ENCODE measurements at regions not wholly inside any gene's neighbourhood (a gene's known extent, or its start where the extent isn't known, plus 50 kb on each side); places are given as distances from the start of the nearest gene placed in this dataset.

- Histone ChIP-seq H3K4me1 (ENCODE audit: control insufficient read depth in 2 of 2, insufficient read depth in 2 of 2, low read length in 2 of 2) (no peaks in the 10 kb centered on the region), H3K4me3 (ENCODE audit: low read length in 2 of 2) (no peak overlapping the region), H3K27me3 (ENCODE audit: control insufficient read depth in 2 of 2, insufficient read depth in 1 of 2, low read length in 1 of 2) (no peaks in the 10 kb centered on the region), H3K27ac (ENCODE audit: low read depth in 1 of 2, low read length in 1 of 2) (no peak overlapping the region), H3K36me3 (ENCODE audit: control insufficient read depth in 2 of 2, insufficient read depth in 2 of 2, low read length in 1 of 2) (no peaks in the 10 kb centered on the region), H3K9me3 (ENCODE audit: control insufficient read depth in 2 of 2, insufficient read depth in 1 of 2, low read length in 1 of 2) (no peaks in the 10 kb centered on the region)
- 81% methylated on average over 2 of the region's 2 CpGs for WGBS
- no peak for DNase-seq (ENCODE audit: low read depth in 6 of 9, low spot score in 9 of 9)
Observed at GRCh38 chrX:94961730-94962129, 1287.7 kb downstream of the FAM133A start.

GRCh38 chrX:94977562-94977961 lies 1303.6 kb downstream of the FAM133A start:
- H3K27ac ChIP-seq (ENCODE audit: low read depth in 1 of 2, low read length in 1 of 2), result no peak overlapping the region
- DNase-seq (ENCODE audit: low read depth in 6 of 9, low spot score in 9 of 9), result no peak
- H3K27me3 ChIP-seq (ENCODE audit: control insufficient read depth in 2 of 2, insufficient read depth in 1 of 2, low read length in 1 of 2), result no peaks in the 10 kb centered on the region
- no peaks in the 10 kb centered on the region for H3K36me3 ChIP-seq (ENCODE audit: control insufficient read depth in 2 of 2, insufficient read depth in 2 of 2, low read length in 1 of 2)
- 88% methylated on average over 2 of the region's 2 CpGs for WGBS
- H3K4me1 ChIP-seq (ENCODE audit: control insufficient read depth in 2 of 2, insufficient read depth in 2 of 2, low read length in 2 of 2), result no peaks in the 10 kb centered on the region
- no peak overlapping the region for H3K4me3 ChIP-seq (ENCODE audit: low read length in 2 of 2)
- no peaks in the 10 kb centered on the region for H3K9me3 ChIP-seq (ENCODE audit: control insufficient read depth in 2 of 2, insufficient read depth in 1 of 2, low read length in 1 of 2)

- H3K4me3 ChIP-seq (ENCODE audit: low read length in 2 of 2), result no peak overlapping the region
- no peaks in the 10 kb centered on the region for H3K4me1 ChIP-seq (ENCODE audit: control insufficient read depth in 2 of 2, insufficient read depth in 2 of 2, low read length in 2 of 2)
- no peak for DNase-seq (ENCODE audit: low read depth in 6 of 9, low spot score in 9 of 9)
- H3K36me3 ChIP-seq (ENCODE audit: control insufficient read depth in 2 of 2, insufficient read depth in 2 of 2, low read length in 1 of 2), result no peaks in the 10 kb centered on the region
- 88% methylated on average over 4 of the region's 4 CpGs for WGBS
- no peaks in the 10 kb centered on the region for H3K9me3 ChIP-seq (ENCODE audit: control insufficient read depth in 2 of 2, insufficient read depth in 1 of 2, low read length in 1 of 2)
- H3K27me3 ChIP-seq (ENCODE audit: control insufficient read depth in 2 of 2, insufficient read depth in 1 of 2, low read length in 1 of 2), result no peaks in the 10 kb centered on the region
- no peak overlapping the region for H3K27ac ChIP-seq (ENCODE audit: low read depth in 1 of 2, low read length in 1 of 2)
Observed at GRCh38 chrX:94977986-94978385, 1304.0 kb downstream of the FAM133A start.
